LNCaP clone FGC (cell line): ENCODE measurements at regions not wholly inside any gene's neighbourhood (a gene's known extent, or its start where the extent isn't known, plus 50 kb on each side); places are given as distances from the start of the nearest gene placed in this dataset.

ENCODE experiments used
- DNase-seq: peaks from one replicate; pipeline ENCODE4 v3.0.0-alpha.2; 2011; ENCODE audit warnings: low read depth
- H3K4me3 ChIP-seq: 2 replicates; pipeline ENCODE4 v1.5.1; 2011; ENCODE audit warnings: mild to moderate bottlenecking, low read depth, low read length, control low read depth
- TF ChIP-seq, protein P1 (sequence below): IDR thresholded peaks from 2 replicates; pipeline ENCODE4 v1.5.1; 2012; ENCODE audit warnings: mild to moderate bottlenecking; ENCODE audit not compliant: control insufficient read depth, insufficient read depth; ENCODE audit errors: extremely low read depth

DNA sequence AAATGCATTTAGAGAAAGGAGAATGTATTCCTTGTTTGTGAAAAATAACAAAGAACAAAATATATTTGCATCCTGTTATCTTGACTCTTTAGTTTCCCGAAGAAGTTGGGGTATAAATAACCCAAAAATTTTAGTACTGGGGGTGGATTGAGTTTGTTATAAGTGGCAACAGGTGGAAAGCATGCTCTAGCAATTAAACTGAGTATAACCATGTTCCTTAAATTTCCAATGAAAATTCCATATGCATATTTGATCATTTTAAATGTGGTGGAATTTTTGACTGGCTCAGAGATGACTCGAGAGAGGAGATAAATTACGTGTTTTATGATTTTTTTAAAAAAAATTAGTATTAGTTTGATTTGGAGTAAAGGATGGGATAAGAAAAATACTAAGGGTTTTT lies 348.9 kb downstream of the TGFB2 start:
- DNase-seq: no peak
- TF ChIP-seq, protein P1, sequence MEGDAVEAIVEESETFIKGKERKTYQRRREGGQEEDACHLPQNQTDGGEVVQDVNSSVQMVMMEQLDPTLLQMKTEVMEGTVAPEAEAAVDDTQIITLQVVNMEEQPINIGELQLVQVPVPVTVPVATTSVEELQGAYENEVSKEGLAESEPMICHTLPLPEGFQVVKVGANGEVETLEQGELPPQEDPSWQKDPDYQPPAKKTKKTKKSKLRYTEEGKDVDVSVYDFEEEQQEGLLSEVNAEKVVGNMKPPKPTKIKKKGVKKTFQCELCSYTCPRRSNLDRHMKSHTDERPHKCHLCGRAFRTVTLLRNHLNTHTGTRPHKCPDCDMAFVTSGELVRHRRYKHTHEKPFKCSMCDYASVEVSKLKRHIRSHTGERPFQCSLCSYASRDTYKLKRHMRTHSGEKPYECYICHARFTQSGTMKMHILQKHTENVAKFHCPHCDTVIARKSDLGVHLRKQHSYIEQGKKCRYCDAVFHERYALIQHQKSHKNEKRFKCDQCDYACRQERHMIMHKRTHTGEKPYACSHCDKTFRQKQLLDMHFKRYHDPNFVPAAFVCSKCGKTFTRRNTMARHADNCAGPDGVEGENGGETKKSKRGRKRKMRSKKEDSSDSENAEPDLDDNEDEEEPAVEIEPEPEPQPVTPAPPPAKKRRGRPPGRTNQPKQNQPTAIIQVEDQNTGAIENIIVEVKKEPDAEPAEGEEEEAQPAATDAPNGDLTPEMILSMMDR: no peak

DNA sequence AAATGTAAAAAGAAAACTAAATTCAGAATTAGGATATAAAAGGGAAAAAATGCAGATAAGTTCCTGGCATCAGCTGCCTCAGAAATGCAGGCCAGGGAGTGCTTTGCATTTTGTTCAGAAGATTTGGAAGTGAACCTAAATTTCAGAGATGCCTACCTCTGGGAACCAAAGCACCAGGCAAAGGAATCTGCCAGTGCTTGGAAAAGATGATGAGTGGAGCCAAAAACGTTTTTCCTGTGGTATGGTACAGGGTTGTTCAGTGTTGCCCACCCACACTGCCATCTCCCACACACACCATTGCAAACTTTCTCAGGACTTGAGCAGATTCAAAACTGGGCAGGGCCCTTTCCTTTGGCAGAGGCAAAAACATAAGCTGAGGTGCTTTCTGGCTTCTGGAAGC lies 349.5 kb downstream of the TGFB2 start:
- no peak overlapping the region for H3K4me3 ChIP-seq
- TF ChIP-seq, protein P1: no peak
- no peak for DNase-seq

More for the DNA sequence above, 348.9 kb downstream of the TGFB2 start:
- no peak overlapping the region for H3K4me3 ChIP-seq

DNA sequence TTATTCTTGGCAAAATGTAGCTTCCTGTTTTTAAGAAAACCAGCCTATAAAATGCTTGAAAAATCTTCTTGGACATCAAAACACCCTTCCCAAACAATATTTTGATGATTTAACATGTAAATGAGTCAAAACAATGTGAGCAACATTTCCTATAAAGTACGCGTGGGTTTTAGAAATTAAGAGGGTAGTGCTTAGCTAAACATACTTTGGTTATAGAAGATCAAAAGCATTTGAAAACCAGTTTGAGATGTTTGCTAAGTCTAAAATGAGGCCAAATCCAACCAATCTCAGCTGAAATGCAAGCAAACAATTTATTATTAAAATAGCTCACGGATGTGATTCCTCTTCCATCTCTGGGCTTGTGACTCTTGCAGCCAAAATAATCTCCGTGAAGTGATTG lies 350.4 kb downstream of the TGFB2 start:
- TF ChIP-seq, protein P1: no peak
- H3K4me3 ChIP-seq: no peak overlapping the region
- no peak for DNase-seq

DNA sequence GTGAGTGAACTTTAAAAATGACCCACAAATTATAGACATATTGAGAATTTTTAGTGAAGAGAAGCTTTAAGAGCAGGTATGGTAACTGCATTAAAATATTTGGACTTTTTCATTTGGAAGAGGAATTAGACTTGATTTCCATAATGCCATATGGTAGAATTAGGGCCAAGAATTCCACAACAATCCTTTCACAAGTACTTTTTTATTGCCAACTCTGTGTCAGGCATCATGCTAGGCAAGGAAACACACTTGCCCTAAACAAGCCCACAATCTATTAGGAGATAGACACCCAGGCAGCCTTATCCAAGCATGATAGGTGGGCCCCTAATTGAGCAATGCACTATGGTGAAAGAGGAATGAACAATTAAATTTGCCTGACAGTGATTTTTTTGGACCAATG lies 353.0 kb downstream of the TGFB2 start:
- no peak for DNase-seq
- TF ChIP-seq, protein P1: no peak
- H3K4me3 ChIP-seq: no peak overlapping the region

DNA sequence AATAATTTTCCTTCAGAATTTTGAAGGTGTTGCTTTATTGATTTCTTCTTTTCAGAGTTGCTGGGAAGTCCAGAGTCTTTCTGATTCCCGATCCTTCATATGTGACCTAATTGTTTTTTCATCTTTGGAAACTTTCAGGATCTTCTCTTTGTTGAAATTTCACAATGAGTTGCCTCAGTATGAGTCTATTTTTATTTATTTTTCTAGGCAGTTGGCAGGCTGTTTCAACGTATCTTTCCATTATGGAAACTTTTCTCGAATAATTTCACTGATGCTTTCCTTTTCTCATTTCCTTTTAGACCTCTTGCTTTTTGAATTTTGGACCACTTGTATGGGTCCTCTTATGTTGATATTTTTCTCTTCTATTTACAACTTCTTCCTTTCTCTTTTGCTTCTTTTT lies 354.3 kb downstream of the TGFB2 start:
- no peak for DNase-seq
- no peak overlapping the region for H3K4me3 ChIP-seq
- TF ChIP-seq, protein P1: no peak

DNA sequence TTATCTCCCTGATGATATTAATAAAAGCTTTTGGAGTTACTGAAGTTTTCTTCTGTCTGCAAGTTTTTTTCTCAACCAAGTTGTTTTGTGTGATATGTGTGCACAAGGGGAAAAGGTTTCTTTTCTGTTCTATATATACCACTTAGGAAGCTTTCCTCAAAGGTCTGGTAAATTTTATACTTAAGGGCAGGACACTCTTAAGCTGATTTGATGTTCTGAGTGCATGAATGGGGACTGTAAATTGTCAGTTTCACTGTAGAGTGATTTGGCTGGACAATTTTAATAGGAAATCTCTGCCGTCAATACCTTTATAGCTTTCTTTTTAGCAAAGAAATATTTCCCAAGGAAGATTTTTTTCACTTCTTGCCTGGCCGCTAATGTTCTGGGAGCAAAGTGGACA lies 354.7 kb downstream of the TGFB2 start:
- no peak overlapping the region for H3K4me3 ChIP-seq
- DNase-seq: no peak
- TF ChIP-seq, protein P1: no peak

DNA sequence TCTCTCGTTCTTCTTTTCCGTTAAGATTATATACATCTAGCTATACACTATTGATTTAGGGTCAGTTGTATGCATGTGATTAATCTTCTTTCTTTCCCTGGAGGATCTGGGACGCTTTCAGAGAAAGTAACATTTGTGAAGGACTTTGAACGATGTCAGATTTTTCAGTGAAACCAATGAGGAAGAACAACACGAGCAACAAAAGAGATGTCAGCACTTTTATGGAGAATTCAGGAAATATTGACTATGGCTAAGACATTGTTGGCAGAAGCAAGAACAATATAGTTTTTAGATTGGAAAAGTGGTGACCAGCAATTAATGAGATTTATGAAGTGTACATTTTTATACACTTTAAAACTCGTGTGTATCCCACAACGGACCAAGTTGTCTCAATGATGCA lies 355.5 kb downstream of the TGFB2 start:
- no peak overlapping the region for H3K4me3 ChIP-seq
- no peak for DNase-seq
- TF ChIP-seq, protein P1: no peak
